SK-N-SH (cell line): ENCODE measurements at regions not wholly inside any gene's neighbourhood (a gene's known extent, or its start where the extent isn't known, plus 50 kb on each side); places are given as distances from the start of the nearest gene placed in this dataset.

Source experiments
- CTCF ChIA-PET: fragments of 300-600, 350-600 bp; formaldehyde crosslinking; extraction: SDS; loops from one replicate; lab custom pipeline; 2021; lab: Yijun Ruan, JAX
- POLR2A ChIA-PET: fragments of 350-600 bp; sonication (Branson Sonifier 250); formaldehyde crosslinking; extraction: SDS; loops from one replicate; lab custom pipeline; 2020; ENCODE audit warnings: antibody characterized with exemption, inconsistent platforms; lab: Yijun Ruan, JAX
- DNase-seq: peaks from one replicate; pipeline ENCODE4 v3.0.0; 2012
- H2AFZ ChIP-seq: fragments of 200-600 bp; sonication (generic); 2 replicates; pipeline ENCODE4 v1.8.1; 2016; ENCODE audit warnings: antibody characterized with exemption, mild to moderate bottlenecking, low read depth
- H3F3A ChIP-seq: fragments of 200-600 bp; sonication (generic); replicated peaks from 2 replicates; pipeline ENCODE3; 2016; ENCODE audit warnings: antibody characterized with exemption, mild to moderate bottlenecking; ENCODE audit not compliant: insufficient read depth
- H3K27ac ChIP-seq, 2 experiments: fragments of 200-500 bp in 1 of 2; fragments of 200-600 bp in 1 of 2; sonication (Bioruptor generic) in 1 of 2; sonication (generic), shearing (Covaris generic) in 1 of 2; 2 replicates each; pipeline versions ENCODE4 v1.5.1 to v1.6.1; 2014 to 2016; ENCODE audit warnings: low read depth in 2 of 2, inconsistent platforms in 1 of 2, low read length in 1 of 2, mild to moderate bottlenecking in 1 of 2, mixed read lengths in 1 of 2
- H3K27me3 ChIP-seq: fragments of 200-600 bp; sonication (generic), shearing (Covaris generic); 2 replicates; pipeline ENCODE4 v1.6.1; 2016; ENCODE audit warnings: mixed run types; ENCODE audit not compliant: insufficient read depth
- H3K36me3 ChIP-seq, 2 experiments: fragments of 200-500 bp in 1 of 2; fragments of 200-600 bp in 1 of 2; sonication (Bioruptor generic) in 1 of 2; sonication (generic) in 1 of 2; replicated peaks in 1 of 2; 2 replicates each; pipeline versions ENCODE3 to v1.5.1; 2014 to 2016; ENCODE audit warnings: low read length in 1 of 2, mild to moderate bottlenecking in 1 of 2; ENCODE audit not compliant: insufficient read depth in 2 of 2, control insufficient read depth in 1 of 2
- H3K4me1 ChIP-seq, 2 experiments: fragments of 200-500 bp in 1 of 2; fragments of 200-600 bp in 1 of 2; sonication (Bioruptor generic) in 1 of 2; sonication (generic), shearing (Covaris generic) in 1 of 2; 2 replicates each; pipeline versions ENCODE4 v1.5.1 to v1.6.1; 2014 to 2016; ENCODE audit warnings: low read depth in 1 of 2, low read length in 1 of 2, mixed run types in 1 of 2; ENCODE audit not compliant: insufficient read depth in 2 of 2, control insufficient read depth in 1 of 2
- H3K4me2 ChIP-seq: fragments of 200-600 bp; sonication (generic), shearing (Covaris generic); 2 replicates; pipeline ENCODE4 v1.6.1; 2017; ENCODE audit warnings: mixed run types
- H3K4me3 ChIP-seq, 2 experiments: fragments of 200-500 bp in 1 of 2; fragments of 200-600 bp in 1 of 2; sonication (Bioruptor generic) in 1 of 2; sonication (generic), shearing (Covaris generic) in 1 of 2; 2 replicates each; pipeline versions ENCODE4 v1.5.1 to v1.8.1; 2014 to 2016; ENCODE audit warnings: low read depth in 2 of 2, inconsistent platforms in 1 of 2, low read length in 1 of 2, mild to moderate bottlenecking in 1 of 2, mixed read lengths in 1 of 2, moderate library complexity in 1 of 2
- H3K79me2 ChIP-seq: fragments of 200-600 bp; sonication (generic); 2 replicates; pipeline ENCODE4 v1.8.1; 2017; ENCODE audit warnings: mild to moderate bottlenecking; ENCODE audit not compliant: insufficient read depth
- H3K9ac ChIP-seq: fragments of 200-600 bp; sonication (generic); 2 replicates; pipeline ENCODE4 v1.6.1; 2017; ENCODE audit warnings: mixed run types
- H3K9me2 ChIP-seq: fragments of 200-600 bp; sonication (generic); 2 replicates; pipeline ENCODE4 v1.6.1; 2017; ENCODE audit warnings: mixed run types
- H3K9me3 ChIP-seq: fragments of 200-600 bp; sonication (generic); 2 replicates; pipeline ENCODE4 v1.6.1; 2017; ENCODE audit warnings: mixed run types, mild to moderate bottlenecking, moderate library complexity
- H4K20me1 ChIP-seq: fragments of 200-600 bp; sonication (generic); 2 replicates; pipeline ENCODE4 v1.6.1; 2017; ENCODE audit warnings: mild to moderate bottlenecking, mixed run types; ENCODE audit not compliant: insufficient read depth
- EP300 ChIP-seq, 2 experiments: IDR thresholded peaks; 2 replicates each; pipeline versions ENCODE4 v1.4.0 to v1.6.1; 2012; ENCODE audit warnings: borderline replicate concordance in 1 of 2, low read depth in 1 of 2, low read length in 1 of 2
- EZH2phosphoT487 ChIP-seq: fragments of 200-600 bp; sonication (generic); IDR thresholded peaks from 2 replicates; pipeline ENCODE4 v1.6.1; 2017; ENCODE audit warnings: low read depth, mixed run types, mild to moderate bottlenecking, antibody characterized with exemption, moderate library complexity, borderline replicate concordance
- FOSL2 ChIP-seq: IDR thresholded peaks from 2 replicates; pipeline ENCODE4 v1.4.0; 2012; ENCODE audit warnings: low read depth, mild to moderate bottlenecking, moderate library complexity, borderline replicate concordance
- FOXJ3 ChIP-seq: sonication (generic); formaldehyde crosslinking; IDR thresholded peaks from 2 replicates; pipeline ENCODE4 v1.5.1; 2020; ENCODE audit warnings: mild to moderate bottlenecking, missing genetic modification reagents
- FOXM1 ChIP-seq: IDR thresholded peaks from 2 replicates; pipeline ENCODE4 v1.4.0; 2012; ENCODE audit warnings: low read depth, mild to moderate bottlenecking
- GABPA ChIP-seq: IDR thresholded peaks from 2 replicates; pipeline ENCODE4 v1.4.0; 2012; ENCODE audit warnings: low read depth, mild to moderate bottlenecking
- GATA2 ChIP-seq: sonication (generic); formaldehyde crosslinking; IDR thresholded peaks from 2 replicates; pipeline ENCODE4 v1.5.0; 2020; ENCODE audit warnings: mild to moderate bottlenecking, missing genetic modification reagents
- IRF3 ChIP-seq: fragments of 150-350 bp; IDR thresholded peaks from 2 replicates; pipeline ENCODE4 v1.6.1; 2016; ENCODE audit warnings: mild to moderate bottlenecking, low read depth, low read length
- NFIC ChIP-seq: IDR thresholded peaks from 2 replicates; pipeline ENCODE4 v1.4.0; 2012; ENCODE audit warnings: borderline replicate concordance
- RCOR1 ChIP-seq: fragments of 150-350 bp; IDR thresholded peaks from 2 replicates; pipeline ENCODE4 v1.6.1; 2017; ENCODE audit warnings: antibody characterized with exemption, low read length
- RXRA ChIP-seq: IDR thresholded peaks from 2 replicates; pipeline ENCODE4 v1.4.0; 2012; ENCODE audit warnings: low read depth, mild to moderate bottlenecking, borderline replicate concordance
- SIN3A ChIP-seq: IDR thresholded peaks from 2 replicates; pipeline ENCODE4 v1.6.1; 2012; ENCODE audit warnings: low read depth, mild to moderate bottlenecking, low read length, moderate library complexity, borderline replicate concordance
- TEAD4 ChIP-seq: IDR thresholded peaks from 2 replicates; pipeline ENCODE4 v1.4.0; 2012; ENCODE audit warnings: mild to moderate bottlenecking, borderline replicate concordance; ENCODE audit not compliant: insufficient read depth
- YY1 ChIP-seq: IDR thresholded peaks from 2 replicates; pipeline ENCODE4 v1.4.0; 2012; ENCODE audit warnings: low read depth, mild to moderate bottlenecking
- ZBTB33 ChIP-seq: IDR thresholded peaks from 2 replicates; pipeline ENCODE4 v1.4.0; 2012; ENCODE audit warnings: low read depth, borderline replicate concordance
- WGBS: methylation state at CpG from one replicate; pipeline ENCODE4 v1.1.6; 2017; ENCODE audit warnings: low lambda C conversion rate; 5-methylcytosine and 5-hydroxymethylcytosine counted together
- TF ChIP-seq, protein P1 (sequence below): IDR thresholded peaks from 2 replicates; pipeline ENCODE4 v1.6.1; 2012; ENCODE audit warnings: mild to moderate bottlenecking, low read depth, low read length, moderate library complexity
- TF ChIP-seq, protein P2 (sequence below): fragments of 150-350 bp; IDR thresholded peaks from 2 replicates; pipeline ENCODE4 v1.6.1; 2017; ENCODE audit warnings: antibody characterized with exemption, low read length, low read depth, borderline replicate concordance
- TF ChIP-seq, protein P3 (sequence below): IDR thresholded peaks from 2 replicates; pipeline ENCODE4 v1.4.0; 2012; ENCODE audit warnings: low read depth
- TF ChIP-seq, protein P4 (sequence below): fragments of 200-600 bp; sonication (generic); IDR thresholded peaks from 2 replicates; pipeline ENCODE4 v1.6.1; 2017; ENCODE audit warnings: antibody characterized with exemption, mild to moderate bottlenecking, moderate library complexity
- TF ChIP-seq, protein P5 (sequence below): IDR thresholded peaks from 2 replicates; pipeline ENCODE4 v1.4.0; 2012; ENCODE audit warnings: low read depth, borderline replicate concordance

DNA sequence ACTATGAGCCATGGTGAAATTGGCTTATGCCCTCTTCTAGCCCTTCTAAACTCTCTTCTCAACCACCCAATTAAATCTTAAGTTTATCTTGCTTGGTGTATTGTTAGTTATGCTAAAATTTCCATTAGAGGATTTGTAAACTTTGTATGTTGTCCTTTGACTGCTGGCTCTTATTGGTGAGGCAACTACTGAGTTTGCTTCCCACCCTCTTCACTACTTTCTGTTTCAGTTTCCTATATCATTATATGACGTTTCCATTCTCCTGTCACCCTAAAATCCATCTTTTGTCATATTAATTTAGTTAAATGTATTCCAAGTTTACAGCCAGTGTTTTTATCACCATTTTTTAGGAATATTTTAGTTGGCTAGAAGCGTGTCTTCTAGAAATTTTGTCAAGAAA, 80.9 kb upstream of the VWC2 start:
- H4K20me1 ChIP-seq = no peaks in the 10 kb centered on the region
- POLR2A ChIA-PET = no interaction called here
- WGBS = under 1% methylated on average over 2 of the region's 2 CpGs

More for the DNA sequence above, 80.9 kb upstream of the VWC2 start:
- H3K36me3 ChIP-seq = no peaks in the 10 kb centered on the region
- CTCF ChIA-PET = no interaction called here
- H3K9me2 ChIP-seq = no peaks in the 10 kb centered on the region
- no peak overlapping the region for H3K27ac ChIP-seq
- H2AFZ ChIP-seq = no peak overlapping the region
- no peak overlapping the region for H3K4me2 ChIP-seq
- H3K4me1 ChIP-seq = no peaks in the 10 kb centered on the region
- H3K4me3 ChIP-seq = no peak overlapping the region
- H3K27me3 ChIP-seq = no peaks in the 10 kb centered on the region
- H3K79me2 ChIP-seq = no peaks in the 10 kb centered on the region
- H3F3A ChIP-seq = no peaks in the 10 kb centered on the region
- no peak for DNase-seq
- H3K9ac ChIP-seq = no peak overlapping the region
- no peaks in the 10 kb centered on the region for H3K9me3 ChIP-seq
- no peak for TF ChIP-seq ZBTB33
- TF ChIP-seq, protein P1, sequence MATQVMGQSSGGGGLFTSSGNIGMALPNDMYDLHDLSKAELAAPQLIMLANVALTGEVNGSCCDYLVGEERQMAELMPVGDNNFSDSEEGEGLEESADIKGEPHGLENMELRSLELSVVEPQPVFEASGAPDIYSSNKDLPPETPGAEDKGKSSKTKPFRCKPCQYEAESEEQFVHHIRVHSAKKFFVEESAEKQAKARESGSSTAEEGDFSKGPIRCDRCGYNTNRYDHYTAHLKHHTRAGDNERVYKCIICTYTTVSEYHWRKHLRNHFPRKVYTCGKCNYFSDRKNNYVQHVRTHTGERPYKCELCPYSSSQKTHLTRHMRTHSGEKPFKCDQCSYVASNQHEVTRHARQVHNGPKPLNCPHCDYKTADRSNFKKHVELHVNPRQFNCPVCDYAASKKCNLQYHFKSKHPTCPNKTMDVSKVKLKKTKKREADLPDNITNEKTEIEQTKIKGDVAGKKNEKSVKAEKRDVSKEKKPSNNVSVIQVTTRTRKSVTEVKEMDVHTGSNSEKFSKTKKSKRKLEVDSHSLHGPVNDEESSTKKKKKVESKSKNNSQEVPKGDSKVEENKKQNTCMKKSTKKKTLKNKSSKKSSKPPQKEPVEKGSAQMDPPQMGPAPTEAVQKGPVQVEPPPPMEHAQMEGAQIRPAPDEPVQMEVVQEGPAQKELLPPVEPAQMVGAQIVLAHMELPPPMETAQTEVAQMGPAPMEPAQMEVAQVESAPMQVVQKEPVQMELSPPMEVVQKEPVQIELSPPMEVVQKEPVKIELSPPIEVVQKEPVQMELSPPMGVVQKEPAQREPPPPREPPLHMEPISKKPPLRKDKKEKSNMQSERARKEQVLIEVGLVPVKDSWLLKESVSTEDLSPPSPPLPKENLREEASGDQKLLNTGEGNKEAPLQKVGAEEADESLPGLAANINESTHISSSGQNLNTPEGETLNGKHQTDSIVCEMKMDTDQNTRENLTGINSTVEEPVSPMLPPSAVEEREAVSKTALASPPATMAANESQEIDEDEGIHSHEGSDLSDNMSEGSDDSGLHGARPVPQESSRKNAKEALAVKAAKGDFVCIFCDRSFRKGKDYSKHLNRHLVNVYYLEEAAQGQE = no peak
- TF ChIP-seq FOXM1 = no peak
- TF ChIP-seq EP300 (IDR thresholded peaks at IDR 0.05; ENCODE audit: borderline replicate concordance in 1 of 2, low read depth in 1 of 2, low read length in 1 of 2) = no peak
- no peak for TF ChIP-seq RCOR1
- TF ChIP-seq, protein P2, sequence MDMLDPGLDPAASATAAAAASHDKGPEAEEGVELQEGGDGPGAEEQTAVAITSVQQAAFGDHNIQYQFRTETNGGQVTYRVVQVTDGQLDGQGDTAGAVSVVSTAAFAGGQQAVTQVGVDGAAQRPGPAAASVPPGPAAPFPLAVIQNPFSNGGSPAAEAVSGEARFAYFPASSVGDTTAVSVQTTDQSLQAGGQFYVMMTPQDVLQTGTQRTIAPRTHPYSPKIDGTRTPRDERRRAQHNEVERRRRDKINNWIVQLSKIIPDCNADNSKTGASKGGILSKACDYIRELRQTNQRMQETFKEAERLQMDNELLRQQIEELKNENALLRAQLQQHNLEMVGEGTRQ = no peak
- TF ChIP-seq EZH2phosphoT487 = no peak
- no peak for TF ChIP-seq NFIC
- TF ChIP-seq GABPA = no peak
- no peak for TF ChIP-seq FOXJ3 (CRISPR knock-in tag)
- TF ChIP-seq IRF3 = no peak
- no peak for TF ChIP-seq SIN3A
- TF ChIP-seq, protein P3, sequence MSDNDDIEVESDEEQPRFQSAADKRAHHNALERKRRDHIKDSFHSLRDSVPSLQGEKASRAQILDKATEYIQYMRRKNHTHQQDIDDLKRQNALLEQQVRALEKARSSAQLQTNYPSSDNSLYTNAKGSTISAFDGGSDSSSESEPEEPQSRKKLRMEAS = no peak
- no peak for TF ChIP-seq RXRA
- no peak for TF ChIP-seq TEAD4
- TF ChIP-seq, protein P4, sequence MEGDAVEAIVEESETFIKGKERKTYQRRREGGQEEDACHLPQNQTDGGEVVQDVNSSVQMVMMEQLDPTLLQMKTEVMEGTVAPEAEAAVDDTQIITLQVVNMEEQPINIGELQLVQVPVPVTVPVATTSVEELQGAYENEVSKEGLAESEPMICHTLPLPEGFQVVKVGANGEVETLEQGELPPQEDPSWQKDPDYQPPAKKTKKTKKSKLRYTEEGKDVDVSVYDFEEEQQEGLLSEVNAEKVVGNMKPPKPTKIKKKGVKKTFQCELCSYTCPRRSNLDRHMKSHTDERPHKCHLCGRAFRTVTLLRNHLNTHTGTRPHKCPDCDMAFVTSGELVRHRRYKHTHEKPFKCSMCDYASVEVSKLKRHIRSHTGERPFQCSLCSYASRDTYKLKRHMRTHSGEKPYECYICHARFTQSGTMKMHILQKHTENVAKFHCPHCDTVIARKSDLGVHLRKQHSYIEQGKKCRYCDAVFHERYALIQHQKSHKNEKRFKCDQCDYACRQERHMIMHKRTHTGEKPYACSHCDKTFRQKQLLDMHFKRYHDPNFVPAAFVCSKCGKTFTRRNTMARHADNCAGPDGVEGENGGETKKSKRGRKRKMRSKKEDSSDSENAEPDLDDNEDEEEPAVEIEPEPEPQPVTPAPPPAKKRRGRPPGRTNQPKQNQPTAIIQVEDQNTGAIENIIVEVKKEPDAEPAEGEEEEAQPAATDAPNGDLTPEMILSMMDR = no peak
- TF ChIP-seq YY1 = no peak
- TF ChIP-seq, protein P5, sequence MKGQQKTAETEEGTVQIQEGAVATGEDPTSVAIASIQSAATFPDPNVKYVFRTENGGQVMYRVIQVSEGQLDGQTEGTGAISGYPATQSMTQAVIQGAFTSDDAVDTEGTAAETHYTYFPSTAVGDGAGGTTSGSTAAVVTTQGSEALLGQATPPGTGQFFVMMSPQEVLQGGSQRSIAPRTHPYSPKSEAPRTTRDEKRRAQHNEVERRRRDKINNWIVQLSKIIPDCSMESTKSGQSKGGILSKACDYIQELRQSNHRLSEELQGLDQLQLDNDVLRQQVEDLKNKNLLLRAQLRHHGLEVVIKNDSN = no peak
- TF ChIP-seq GATA2 (CRISPR knock-in tag) = no peak
- no peak for TF ChIP-seq FOSL2
